Stomach smooth muscle (tissue), 2 donors: ENCODE measurements at regions not wholly inside any gene's neighbourhood (a gene's known extent, or its start where the extent isn't known, plus 50 kb on each side); places are given as distances from the start of the nearest gene placed in this dataset.

Source experiments
- H3K27ac ChIP-seq: one replicate; pipeline ENCODE4 v1.7.0; 2013; ENCODE audit warnings: mild to moderate bottlenecking, low read length, inconsistent platforms
- H3K27me3 ChIP-seq, 2 donors: one replicate each; pipeline ENCODE4 v1.7.0; 2013; ENCODE audit warnings: low read length in 2 of 2; ENCODE audit not compliant: insufficient read depth in 2 of 2, control insufficient read depth in 1 of 2
- H3K36me3 ChIP-seq, 2 donors: one replicate each; pipeline ENCODE4 v1.7.0; 2013; ENCODE audit warnings: low read length in 2 of 2; ENCODE audit not compliant: control insufficient read depth in 2 of 2, insufficient read depth in 2 of 2
- H3K4me1 ChIP-seq: one replicate; pipeline ENCODE4 v1.7.0; 2013; ENCODE audit warnings: low read length; ENCODE audit not compliant: control insufficient read depth, insufficient read depth
- H3K4me3 ChIP-seq, 2 donors: one replicate each; pipeline ENCODE4 v1.7.0; 2013; ENCODE audit warnings: low read length in 2 of 2
- H3K9ac ChIP-seq, 2 donors: one replicate each; pipeline ENCODE4 v1.7.0; 2013; ENCODE audit warnings: low read length in 2 of 2, mild to moderate bottlenecking in 1 of 2
- H3K9me3 ChIP-seq, 2 donors: one replicate each; pipeline ENCODE4 v1.7.0; 2013; ENCODE audit warnings: low read length in 2 of 2; ENCODE audit not compliant: control insufficient read depth in 2 of 2
- donor health status: healthy.
- donor health status: Pancreatic carcinoma.

DNA sequence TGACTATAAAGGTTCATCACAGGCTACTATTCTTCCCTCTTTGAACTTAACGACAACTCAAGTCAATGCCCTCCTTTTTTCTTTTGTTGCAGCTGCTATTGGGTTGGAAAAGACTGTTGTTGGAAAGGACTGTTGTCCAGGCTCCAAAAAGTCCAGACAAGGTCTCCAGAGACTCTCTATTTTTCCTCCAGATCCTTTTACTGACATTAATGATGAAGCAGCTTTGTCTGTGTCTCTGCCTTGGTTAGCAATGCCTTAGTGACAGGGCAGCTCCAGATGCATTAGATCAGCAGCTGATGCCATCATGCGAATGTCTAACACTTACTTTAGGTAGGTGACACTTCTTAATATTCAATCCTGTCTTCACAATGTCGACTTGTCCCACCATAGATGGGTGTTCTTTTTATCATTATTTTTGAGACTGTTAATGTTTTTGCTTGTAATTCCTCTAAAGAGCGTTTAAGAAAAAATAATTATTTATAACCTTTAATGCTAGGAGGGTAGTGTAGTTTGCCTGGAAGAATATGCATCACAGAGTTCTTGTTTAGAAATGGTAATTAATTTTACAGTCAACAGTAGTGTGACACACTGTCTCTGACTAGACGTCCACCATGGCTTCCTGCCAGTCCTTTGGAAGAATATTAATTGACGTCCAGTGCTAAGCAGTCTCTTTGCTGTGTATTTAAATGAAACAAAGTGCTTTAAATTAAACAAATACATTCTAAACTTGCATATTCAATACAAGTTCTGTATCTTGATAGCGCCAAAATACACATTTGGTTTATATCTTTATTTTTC lies 492.2 kb downstream of the NR2F1-AS1 start:
- Histone ChIP-seq H3K9ac (no peak overlapping the region), H3K9me3 (no peaks in the 10 kb centered on the region), H3K4me3 (no peak overlapping the region), H3K36me3 (no peaks in the 10 kb centered on the region), H3K27me3 (no peaks in the 10 kb centered on the region), H3K27ac (no peak overlapping the region), H3K4me1 (peaks cover 3% of the 10 kb centered on the region)

DNA sequence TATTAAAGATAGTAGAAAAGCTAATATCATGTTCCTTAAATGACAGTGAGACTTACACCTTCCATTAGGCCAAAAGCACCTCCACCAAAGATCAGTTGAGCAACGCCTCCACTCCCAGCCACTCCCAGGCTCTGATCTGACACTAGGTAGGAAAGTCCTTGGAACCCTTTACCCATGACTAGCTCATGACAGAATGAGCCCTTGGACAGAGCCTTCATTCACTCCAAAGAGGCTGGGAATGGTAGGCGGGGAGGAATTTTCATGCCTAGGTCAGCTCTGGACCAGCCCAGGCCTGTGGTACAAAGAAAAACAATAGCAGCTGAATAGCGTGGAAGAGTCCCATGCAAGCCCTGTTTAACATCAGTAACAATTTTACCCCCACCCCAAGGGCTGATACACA lies 493.7 kb downstream of the NR2F1-AS1 start:
- Histone ChIP-seq H3K4me1 (peaks cover 3% of the 10 kb centered on the region), H3K27ac (no peak overlapping the region), H3K9me3 (no peaks in the 10 kb centered on the region), H3K27me3 (no peaks in the 10 kb centered on the region), H3K36me3 (no peaks in the 10 kb centered on the region), H3K4me3 (no peak overlapping the region), H3K9ac (no peak overlapping the region)

DNA sequence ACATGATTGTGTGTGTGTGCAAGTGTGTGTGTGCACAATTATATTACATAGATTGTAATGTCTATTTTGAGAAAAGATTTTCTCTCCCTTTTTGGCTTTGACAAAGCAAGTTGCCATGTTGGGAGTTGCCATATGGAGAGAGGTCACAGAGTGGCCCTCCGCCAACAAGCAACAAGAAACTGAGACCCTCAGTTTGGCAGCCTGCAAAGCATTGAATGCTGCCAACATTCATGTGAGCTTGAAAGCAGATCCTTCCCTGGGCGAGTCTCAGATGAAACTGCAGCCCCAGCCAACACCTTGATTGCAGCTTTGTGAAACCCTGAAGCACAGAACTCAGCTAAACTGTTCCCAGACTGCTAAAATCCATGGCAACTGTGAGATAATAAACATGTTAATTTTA lies 498.0 kb downstream of the NR2F1-AS1 start:
- Histone ChIP-seq H3K36me3 (no peaks in the 10 kb centered on the region), H3K9me3 (no peaks in the 10 kb centered on the region), H3K4me3 (no peak overlapping the region), H3K27me3 (no peaks in the 10 kb centered on the region), H3K27ac (no peak overlapping the region), H3K9ac (no peak overlapping the region), H3K4me1 (no peaks in the 10 kb centered on the region)

DNA sequence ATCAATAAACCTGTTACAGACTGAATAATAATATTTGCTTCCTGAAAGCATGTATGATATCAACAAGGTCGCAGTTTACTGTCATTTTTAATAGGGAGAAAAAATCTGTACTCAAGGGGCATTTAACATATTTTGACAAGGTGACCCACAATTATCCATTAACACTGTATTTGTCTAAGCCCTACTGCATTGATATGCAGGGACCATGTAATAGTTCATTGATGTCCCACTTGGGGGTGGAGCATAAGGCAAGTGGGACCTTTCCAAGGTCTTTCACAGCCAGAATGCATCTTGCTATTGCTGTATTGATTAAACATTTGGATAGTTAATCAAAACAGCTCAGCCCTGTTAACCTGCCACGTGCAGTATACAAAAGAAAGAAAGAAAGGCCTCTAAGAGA lies 502.0 kb downstream of the NR2F1-AS1 start:
- H3K27ac ChIP-seq, result no peak overlapping the region
- H3K36me3 ChIP-seq, result no peaks in the 10 kb centered on the region
- no peak overlapping the region for H3K9ac ChIP-seq
- no peaks in the 10 kb centered on the region for H3K9me3 ChIP-seq
- H3K4me1 ChIP-seq, result no peaks in the 10 kb centered on the region
- no peak overlapping the region for H3K4me3 ChIP-seq
- no peaks in the 10 kb centered on the region for H3K27me3 ChIP-seq

DNA sequence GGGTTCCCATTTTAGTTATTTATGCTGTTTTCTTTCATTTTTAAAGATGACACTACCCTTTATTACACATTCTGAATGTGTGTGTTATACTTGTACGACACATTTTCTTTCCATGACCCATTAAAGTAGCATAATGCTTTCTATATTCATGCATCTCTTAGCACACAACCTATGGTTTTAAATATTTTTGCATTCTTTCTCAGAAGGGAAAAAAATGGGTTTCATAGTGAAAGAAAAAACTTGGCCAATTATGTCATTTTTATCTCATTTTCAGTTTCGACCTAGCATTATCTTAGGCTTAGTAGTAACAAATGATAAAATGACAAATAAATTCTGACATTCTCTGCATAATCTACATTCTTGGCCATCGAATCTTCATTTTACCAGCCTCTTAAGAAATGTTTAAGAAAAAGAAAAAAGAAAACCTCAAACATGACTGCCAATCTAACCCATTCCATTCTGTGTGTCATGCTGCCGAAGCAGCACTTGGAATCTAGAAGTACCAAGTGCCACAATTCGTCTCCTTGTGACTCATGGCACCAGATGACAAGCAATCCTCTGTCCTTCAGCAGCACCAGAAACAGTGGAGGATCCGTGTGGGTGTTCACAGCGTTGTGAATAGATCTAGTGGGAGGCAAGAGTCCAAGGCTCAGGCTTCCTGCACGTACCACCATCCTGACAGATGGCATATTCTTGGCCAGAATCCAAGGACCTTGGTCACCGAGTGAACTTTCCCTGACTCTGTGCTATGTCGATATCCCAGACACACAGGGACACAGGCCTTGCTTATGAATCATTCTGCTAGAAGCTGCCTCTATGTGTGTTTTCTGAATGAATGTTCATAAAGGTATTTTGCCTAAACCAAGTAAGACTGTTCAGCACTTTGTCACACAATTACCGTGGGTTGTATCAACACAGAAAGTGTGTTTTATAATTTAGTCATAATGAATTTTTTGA lies 502.7 kb downstream of the NR2F1-AS1 start:
- Histone ChIP-seq H3K9ac (no peak overlapping the region), H3K9me3 (no peaks in the 10 kb centered on the region), H3K4me3 (no peak overlapping the region), H3K4me1 (no peaks in the 10 kb centered on the region), H3K27me3 (no peaks in the 10 kb centered on the region), H3K36me3 (no peaks in the 10 kb centered on the region), H3K27ac (no peak overlapping the region)

DNA sequence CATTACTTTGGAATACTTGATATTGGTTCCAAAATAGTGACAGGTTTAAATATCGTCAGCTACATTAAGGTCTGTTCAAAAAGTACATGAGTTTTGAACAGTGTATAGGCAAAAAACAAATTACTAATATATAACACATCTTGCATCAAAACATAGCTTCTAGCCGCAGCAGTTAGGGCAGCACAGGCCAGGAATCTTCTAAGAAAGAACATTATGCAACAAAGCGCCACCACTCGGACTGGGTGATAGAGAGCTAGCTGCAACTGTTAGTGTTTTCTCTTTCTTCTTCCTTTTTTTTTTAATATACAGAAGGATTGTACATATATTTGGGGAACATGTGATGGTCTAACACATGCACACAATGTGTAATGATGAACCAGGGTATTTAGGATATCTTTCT lies 504.5 kb downstream of the NR2F1-AS1 start:
- no peaks in the 10 kb centered on the region for H3K9me3 ChIP-seq
- H3K9ac ChIP-seq, result no peak overlapping the region
- H3K27ac ChIP-seq, result no peak overlapping the region
- no peaks in the 10 kb centered on the region for H3K27me3 ChIP-seq
- H3K4me1 ChIP-seq, result no peaks in the 10 kb centered on the region
- no peak overlapping the region for H3K4me3 ChIP-seq
- H3K36me3 ChIP-seq, result no peaks in the 10 kb centered on the region

DNA sequence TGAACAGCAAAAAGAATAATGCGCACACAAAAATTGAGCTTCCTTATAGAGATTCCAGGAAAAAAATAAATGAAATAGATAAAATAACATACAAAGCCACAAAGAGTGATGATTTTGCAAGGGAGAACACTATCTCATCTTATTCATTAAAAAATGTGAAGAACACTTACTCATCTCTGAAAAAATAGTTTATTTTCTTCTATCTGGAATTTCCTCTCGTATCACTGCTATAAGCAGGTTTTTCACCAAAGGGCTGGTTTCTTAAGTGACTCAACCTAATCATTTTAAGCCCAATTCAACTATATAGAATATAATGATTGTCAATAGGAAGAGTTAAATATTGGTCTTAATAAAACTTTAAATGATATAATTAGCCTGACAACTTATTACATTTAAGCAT lies 504.9 kb downstream of the NR2F1-AS1 start:
- no peaks in the 10 kb centered on the region for H3K36me3 ChIP-seq
- H3K4me3 ChIP-seq, result no peak overlapping the region
- H3K4me1 ChIP-seq, result no peaks in the 10 kb centered on the region
- H3K9ac ChIP-seq, result no peak overlapping the region
- no peaks in the 10 kb centered on the region for H3K27me3 ChIP-seq
- H3K9me3 ChIP-seq, result no peaks in the 10 kb centered on the region
- no peak overlapping the region for H3K27ac ChIP-seq

DNA sequence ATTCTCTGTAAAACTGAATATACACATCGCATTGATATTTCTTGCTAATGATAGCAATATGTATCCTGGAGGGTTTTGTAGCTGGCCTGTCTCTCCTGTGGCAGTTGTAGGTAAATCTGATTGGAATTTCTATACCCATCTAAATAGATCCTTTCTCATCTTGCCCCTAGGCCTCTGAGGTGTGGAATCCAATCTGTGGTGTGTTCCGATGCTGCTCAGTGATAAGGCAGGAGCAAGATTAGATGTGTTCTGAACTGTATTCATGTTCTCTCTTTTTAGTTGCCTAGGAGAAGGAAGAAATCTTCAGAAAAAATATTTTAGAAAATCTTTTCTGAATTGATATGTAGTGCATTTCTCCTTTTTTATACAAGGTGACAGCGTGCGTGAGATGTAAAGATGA lies 507.5 kb downstream of the NR2F1-AS1 start:
- Histone ChIP-seq H3K4me3 (no peak overlapping the region), H3K9me3 (no peaks in the 10 kb centered on the region), H3K27ac (no peak overlapping the region), H3K36me3 (no peaks in the 10 kb centered on the region), H3K9ac (no peak overlapping the region), H3K4me1 (no peaks in the 10 kb centered on the region), H3K27me3 (no peaks in the 10 kb centered on the region)

DNA sequence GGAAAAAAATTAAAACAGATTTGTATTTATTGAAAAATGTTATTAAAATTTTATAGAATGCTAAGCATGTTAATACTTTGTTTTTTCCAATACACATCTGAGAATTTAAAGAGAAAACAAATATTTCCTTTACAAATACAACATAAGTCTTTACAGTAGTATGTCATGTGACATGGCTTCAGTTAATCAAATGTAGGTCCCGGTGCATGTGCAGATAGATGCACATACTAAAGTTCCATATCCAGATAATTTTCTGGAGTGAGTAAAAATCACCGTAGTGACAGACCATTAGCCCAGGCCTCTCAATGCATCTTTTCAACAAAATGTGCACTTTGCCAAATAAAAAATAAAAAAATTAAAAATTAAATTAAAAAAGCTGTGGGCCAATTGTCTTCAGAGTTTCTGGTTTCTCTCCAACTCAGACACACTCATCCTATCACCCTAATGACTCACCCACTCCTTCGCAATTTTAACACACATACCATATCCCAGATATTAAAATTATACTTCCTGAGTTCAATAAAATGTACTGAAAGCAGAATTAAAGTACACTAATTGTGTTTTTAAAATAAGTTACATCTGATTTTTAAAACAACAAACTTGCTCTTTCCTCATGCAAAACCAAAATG lies 508.1 kb downstream of the NR2F1-AS1 start:
- Histone ChIP-seq H3K27ac (no peak overlapping the region), H3K9me3 (no peaks in the 10 kb centered on the region), H3K4me1 (no peaks in the 10 kb centered on the region), H3K27me3 (no peaks in the 10 kb centered on the region), H3K4me3 (no peak overlapping the region), H3K9ac (no peak overlapping the region), H3K36me3 (no peaks in the 10 kb centered on the region)

DNA sequence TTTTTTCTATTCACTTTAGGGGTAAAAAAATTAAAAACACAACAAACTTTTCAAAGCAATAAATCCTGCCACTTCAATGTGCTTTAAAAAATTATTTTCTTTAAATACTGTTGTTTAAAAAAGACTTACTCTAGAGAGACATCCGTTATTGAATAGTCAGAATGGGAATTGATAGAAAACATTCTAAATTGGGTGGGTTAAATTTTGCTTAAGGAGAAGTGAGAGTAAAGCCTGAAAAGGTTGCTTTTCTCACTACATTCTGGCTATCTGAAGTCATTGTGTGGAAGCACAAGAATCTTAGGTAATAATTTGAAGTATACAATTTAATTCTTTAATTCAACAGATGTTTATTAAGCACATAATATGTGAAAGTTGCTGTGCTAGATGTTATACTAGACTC lies 509.3 kb downstream of the NR2F1-AS1 start:
- no peaks in the 10 kb centered on the region for H3K36me3 ChIP-seq
- H3K9ac ChIP-seq, result no peak overlapping the region
- no peaks in the 10 kb centered on the region for H3K27me3 ChIP-seq
- no peak overlapping the region for H3K4me3 ChIP-seq
- H3K4me1 ChIP-seq, result no peaks in the 10 kb centered on the region
- H3K9me3 ChIP-seq, result no peaks in the 10 kb centered on the region
- H3K27ac ChIP-seq, result no peak overlapping the region
